WTC11 (cell line): ENCODE measurements at regions not wholly inside any gene's neighbourhood (a gene's known extent, or its start where the extent isn't known, plus 50 kb on each side); places are given as distances from the start of the nearest gene placed in this dataset.
"Not testable (repeated sequence)": the region's sequence is repeated elsewhere in the genome, so short reads cannot be mapped to it uniquely, and the experiment has no call there.

Experiments
- CBFB ChIP-seq: sonication (generic); formaldehyde crosslinking; IDR thresholded peaks from 2 replicates; pipeline ENCODE4 v1.8.1; 2022; ENCODE audit warnings: mild to moderate bottlenecking, low read depth, missing genetic modification reagents
- CREM ChIP-seq: sonication (generic); formaldehyde crosslinking; IDR thresholded peaks from 2 replicates; pipeline ENCODE4 v1.8.1; 2022; ENCODE audit warnings: mild to moderate bottlenecking, missing genetic modification reagents, moderate library complexity
- ESRRA ChIP-seq: sonication (generic); formaldehyde crosslinking; IDR thresholded peaks from 2 replicates; pipeline ENCODE4 v1.8.1; 2022; ENCODE audit warnings: mild to moderate bottlenecking, missing genetic modification reagents, borderline replicate concordance
- MLX ChIP-seq: sonication (generic); formaldehyde crosslinking; IDR thresholded peaks from 2 replicates; pipeline ENCODE4 v1.8.1; 2023; ENCODE audit warnings: mild to moderate bottlenecking, missing genetic modification reagents, moderate library complexity
- TF ChIP-seq, protein P1 (sequence below): fragments of 200-600 bp; IDR thresholded peaks from 2 replicates; pipeline ENCODE4 v1.8.0; 2022; ENCODE audit warnings: antibody characterized with exemption

- not testable (repeated sequence) for TF ChIP-seq CBFB (CRISPR knock-in tag); ESRRA; CREM; MLX (CRISPR knock-in tag)
- TF ChIP-seq, protein P1, sequence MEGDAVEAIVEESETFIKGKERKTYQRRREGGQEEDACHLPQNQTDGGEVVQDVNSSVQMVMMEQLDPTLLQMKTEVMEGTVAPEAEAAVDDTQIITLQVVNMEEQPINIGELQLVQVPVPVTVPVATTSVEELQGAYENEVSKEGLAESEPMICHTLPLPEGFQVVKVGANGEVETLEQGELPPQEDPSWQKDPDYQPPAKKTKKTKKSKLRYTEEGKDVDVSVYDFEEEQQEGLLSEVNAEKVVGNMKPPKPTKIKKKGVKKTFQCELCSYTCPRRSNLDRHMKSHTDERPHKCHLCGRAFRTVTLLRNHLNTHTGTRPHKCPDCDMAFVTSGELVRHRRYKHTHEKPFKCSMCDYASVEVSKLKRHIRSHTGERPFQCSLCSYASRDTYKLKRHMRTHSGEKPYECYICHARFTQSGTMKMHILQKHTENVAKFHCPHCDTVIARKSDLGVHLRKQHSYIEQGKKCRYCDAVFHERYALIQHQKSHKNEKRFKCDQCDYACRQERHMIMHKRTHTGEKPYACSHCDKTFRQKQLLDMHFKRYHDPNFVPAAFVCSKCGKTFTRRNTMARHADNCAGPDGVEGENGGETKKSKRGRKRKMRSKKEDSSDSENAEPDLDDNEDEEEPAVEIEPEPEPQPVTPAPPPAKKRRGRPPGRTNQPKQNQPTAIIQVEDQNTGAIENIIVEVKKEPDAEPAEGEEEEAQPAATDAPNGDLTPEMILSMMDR: not testable (repeated sequence)
These were observed 190.9 kb downstream of the MBL2 start for GRCh38 chr10:52581636-52582035.
